Ovary (tissue), 7 donors: ENCODE measurements at regions not wholly inside any gene's neighbourhood (a gene's known extent, or its start where the extent isn't known, plus 50 kb on each side); places are given as distances from the start of the nearest gene placed in this dataset.
"Not testable (repeated sequence)": the region's sequence is repeated elsewhere in the genome, so short reads cannot be mapped to it uniquely, and the experiment has no call there.

Experiments used
- DNase-seq, 5 donors: peaks; one replicate each; pipeline ENCODE4 v3.0.0-alpha.2; 2019 to 2020
- H3K27ac ChIP-seq, 2 donors: fragments of 200-600 bp; one replicate each; pipeline versions ENCODE4 v1.5.1 to v1.8.0; 2019 to 2022
- H3K27me3 ChIP-seq: fragments of 200-600 bp; one replicate; pipeline ENCODE4 v1.8.0; 2022
- H3K36me3 ChIP-seq: fragments of 200-600 bp; sonication (generic); one replicate; pipeline ENCODE4 v1.5.1; 2019
- H3K4me1 ChIP-seq: one replicate; pipeline ENCODE4 v1.8.1; 2013; ENCODE audit warnings: mild to moderate bottlenecking, moderate library complexity; ENCODE audit not compliant: insufficient read depth
- H3K4me3 ChIP-seq: fragments of 200-600 bp; sonication (generic); one replicate; pipeline ENCODE4 v1.5.1; 2017
- H3K9me3 ChIP-seq, 2 donors: fragments of 200-600 bp in 1 of 2; sonication (generic) in 1 of 2; one replicate each; pipeline versions ENCODE4 v1.5.1 to v1.8.1; 2013 to 2019; ENCODE audit warnings: mild to moderate bottlenecking in 1 of 2, moderate library complexity in 1 of 2
- EP300 ChIP-seq: sonication (generic); formaldehyde crosslinking; IDR thresholded peaks from one replicate; pipeline ENCODE4 v1.6.1; 2017; ENCODE audit warnings: antibody characterized with exemption
- POLR2A ChIP-seq: fragments of 450-650 bp; IDR thresholded peaks from one replicate; pipeline ENCODE4 v1.6.1; 2017; ENCODE audit warnings: antibody characterized with exemption, mild to moderate bottlenecking, moderate library complexity
- WGBS, 3 donors: extraction: QIAGEN DNeasy Blood & Tissue Kit in 1 of 3; methylation state at CpG; one replicate each; pipeline versions ENCODE4 v1.1.5 to v1.1.7; 2013 to 2017; 5-methylcytosine and 5-hydroxymethylcytosine counted together
- intact Hi-C, 4 donors: fragments of 100-400 bp; cut with DNase I; formaldehyde crosslinking; loops; one replicate each; pipeline versions ENCODE4 v1.11.0 to v1.15.1; 2022 to 2023
- TF ChIP-seq, protein P1 (sequence below), 3 donors: fragments of 450-650 bp in 2 of 3; fragments of 200-600 bp in 1 of 3; IDR thresholded peaks; one replicate each; pipeline versions ENCODE4 v1.5.1 to v1.8.0; 2016 to 2022; ENCODE audit warnings: antibody characterized with exemption in 3 of 3, mild to moderate bottlenecking in 1 of 3
- donor health status: DM: no; HTN: no; CAD: no; lungs with moderate emphysema.
- donor health status: DM: no; HTN: no; CAD: no.
- donor health status: Bipolar disorder and iron deficiency.
- donor health status: DM: no; HTN: no; CAD: no.
- donor health status: DM: yes; HTN: yes; CAD: no.

DNA sequence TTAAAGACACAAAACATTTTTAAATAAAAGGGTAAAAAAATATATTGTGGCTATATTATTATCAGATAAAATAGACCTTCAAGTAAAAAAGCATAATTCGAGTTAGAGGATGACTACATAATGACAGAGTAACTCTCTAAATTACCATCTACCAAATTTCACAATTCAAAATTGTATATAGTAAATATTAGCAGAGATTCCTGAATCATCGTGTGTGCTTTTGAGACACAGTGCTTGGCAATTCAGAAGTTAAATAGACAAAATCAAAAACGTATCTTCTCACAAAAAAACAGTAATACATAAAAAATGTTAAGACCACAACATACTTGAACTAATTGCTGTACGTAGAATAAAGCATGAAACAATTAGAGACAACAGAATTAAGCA, 110.4 kb downstream of the AHR start:
- no peak for TF ChIP-seq POLR2A
- TF ChIP-seq EP300: no peak
- TF ChIP-seq, protein P1, sequence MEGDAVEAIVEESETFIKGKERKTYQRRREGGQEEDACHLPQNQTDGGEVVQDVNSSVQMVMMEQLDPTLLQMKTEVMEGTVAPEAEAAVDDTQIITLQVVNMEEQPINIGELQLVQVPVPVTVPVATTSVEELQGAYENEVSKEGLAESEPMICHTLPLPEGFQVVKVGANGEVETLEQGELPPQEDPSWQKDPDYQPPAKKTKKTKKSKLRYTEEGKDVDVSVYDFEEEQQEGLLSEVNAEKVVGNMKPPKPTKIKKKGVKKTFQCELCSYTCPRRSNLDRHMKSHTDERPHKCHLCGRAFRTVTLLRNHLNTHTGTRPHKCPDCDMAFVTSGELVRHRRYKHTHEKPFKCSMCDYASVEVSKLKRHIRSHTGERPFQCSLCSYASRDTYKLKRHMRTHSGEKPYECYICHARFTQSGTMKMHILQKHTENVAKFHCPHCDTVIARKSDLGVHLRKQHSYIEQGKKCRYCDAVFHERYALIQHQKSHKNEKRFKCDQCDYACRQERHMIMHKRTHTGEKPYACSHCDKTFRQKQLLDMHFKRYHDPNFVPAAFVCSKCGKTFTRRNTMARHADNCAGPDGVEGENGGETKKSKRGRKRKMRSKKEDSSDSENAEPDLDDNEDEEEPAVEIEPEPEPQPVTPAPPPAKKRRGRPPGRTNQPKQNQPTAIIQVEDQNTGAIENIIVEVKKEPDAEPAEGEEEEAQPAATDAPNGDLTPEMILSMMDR (IDR thresholded peaks at IDR 0.05): no peak
- Histone ChIP-seq H3K4me1 (no peaks in the 10 kb centered on the region), H3K4me3 (no peak overlapping the region), H3K9me3 (no peaks in the 10 kb centered on the region), H3K36me3 (no peaks in the 10 kb centered on the region), H3K27me3 (no peaks in the 10 kb centered on the region), H3K27ac (no peak overlapping the region)
- DNase-seq: no peak
- intact Hi-C loops: no loop called here
- 72 to 80% (median 76%) methylated on average over 4 of the region's 4 CpGs for WGBS, 3 donors

DNA sequence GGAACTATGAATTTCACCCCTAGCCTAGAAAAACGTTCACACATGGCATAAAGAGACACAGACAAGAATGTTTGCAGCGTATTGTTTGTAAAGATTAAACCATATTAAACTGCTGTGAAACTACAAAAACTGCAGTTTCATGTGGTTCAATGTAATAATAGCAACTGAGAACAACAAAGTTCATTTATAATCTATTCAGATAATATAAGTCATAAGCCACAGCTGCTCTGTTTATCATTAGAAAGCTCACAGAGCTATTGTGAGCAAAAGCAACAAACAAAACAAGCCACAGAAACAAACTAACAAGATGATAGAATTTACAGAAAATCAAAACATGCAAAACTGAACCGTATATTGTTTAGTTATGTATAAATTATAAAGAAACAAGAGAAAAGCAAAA, 113.5 kb downstream of the AHR start:
- intact Hi-C loops: no loop called here
- Histone ChIP-seq H3K27ac (no peak overlapping the region), H3K9me3 (no peaks in the 10 kb centered on the region), H3K4me1 (no peaks in the 10 kb centered on the region), H3K4me3 (no peak overlapping the region), H3K36me3 (no peaks in the 10 kb centered on the region), H3K27me3 (no peaks in the 10 kb centered on the region)
- no peak for DNase-seq
- 25 to 44% (median 34%) methylated on average over 3 of the region's 3 CpGs for WGBS, 3 donors
- TF ChIP-seq, protein P1 (IDR thresholded peaks at IDR 0.05): no peak
- TF ChIP-seq POLR2A (no peak), EP300 (no peak)

DNA sequence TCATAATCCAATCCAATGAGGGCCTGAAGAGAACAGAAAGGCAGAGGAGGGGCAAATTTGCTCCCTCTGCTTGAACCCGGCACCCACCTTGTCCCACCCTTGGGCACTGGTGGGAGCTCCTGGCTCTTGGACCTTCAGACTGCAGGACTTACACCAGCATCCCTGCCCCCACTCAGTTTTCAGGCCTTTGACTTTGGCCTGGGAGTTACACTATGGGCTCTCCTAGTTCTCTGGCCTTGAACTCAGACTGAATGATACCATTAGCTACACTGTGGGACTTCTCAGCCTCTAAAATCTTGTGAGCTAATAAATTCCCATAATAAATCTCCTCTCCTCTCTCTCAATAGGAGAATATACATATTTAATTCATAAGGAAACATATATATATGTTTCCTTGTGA, 114.4 kb downstream of the AHR start:
- no peaks in the 10 kb centered on the region for H3K9me3 ChIP-seq
- intact Hi-C loops: no loop called here
- H3K27ac ChIP-seq: no peak overlapping the region
- TF ChIP-seq EP300 (no peak), POLR2A (no peak)
- TF ChIP-seq, protein P1 (IDR thresholded peaks at IDR 0.05): no peak
- 90 to 100% (median 94%) methylated on average over 1 of the region's 1 CpG for WGBS, 3 donors
- H3K36me3 ChIP-seq: no peaks in the 10 kb centered on the region
- no peak overlapping the region for H3K4me3 ChIP-seq
- no peak for DNase-seq
- H3K4me1 ChIP-seq: no peaks in the 10 kb centered on the region
- H3K27me3 ChIP-seq: no peaks in the 10 kb centered on the region

DNA sequence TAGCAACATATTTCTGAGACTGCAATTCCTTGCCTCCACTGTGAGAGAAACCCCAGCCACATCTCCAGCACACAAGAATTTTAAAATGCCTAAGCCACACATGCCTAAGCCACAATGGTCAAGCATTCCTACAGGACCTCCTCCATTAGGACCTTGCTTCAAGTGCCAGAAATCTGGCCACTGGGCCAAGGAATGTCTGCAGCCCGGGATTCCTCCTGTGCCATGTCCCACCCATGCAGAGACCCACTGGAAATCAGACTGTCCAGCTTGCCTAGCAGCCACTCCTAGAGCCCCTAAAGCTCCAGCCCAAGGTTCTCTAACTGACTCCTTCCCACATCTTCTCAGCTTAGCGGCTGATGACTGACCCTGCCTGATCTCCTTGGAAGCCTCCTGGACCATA, 117.5 kb downstream of the AHR start:
- 93 to 97% (median 94%) methylated on average over 2 of the region's 2 CpGs for WGBS, 3 donors
- no peak for TF ChIP-seq EP300
- no peak for TF ChIP-seq POLR2A
- TF ChIP-seq, protein P1 (IDR thresholded peaks at IDR 0.05): no peak
- Histone ChIP-seq H3K36me3 (no peaks in the 10 kb centered on the region), H3K27ac (no peak overlapping the region), H3K27me3 (no peaks in the 10 kb centered on the region), H3K9me3 (no peaks in the 10 kb centered on the region), H3K4me3 (no peak overlapping the region), H3K4me1 (no peaks in the 10 kb centered on the region)
- intact Hi-C loops: no loop called here
- DNase-seq: no peak

DNA sequence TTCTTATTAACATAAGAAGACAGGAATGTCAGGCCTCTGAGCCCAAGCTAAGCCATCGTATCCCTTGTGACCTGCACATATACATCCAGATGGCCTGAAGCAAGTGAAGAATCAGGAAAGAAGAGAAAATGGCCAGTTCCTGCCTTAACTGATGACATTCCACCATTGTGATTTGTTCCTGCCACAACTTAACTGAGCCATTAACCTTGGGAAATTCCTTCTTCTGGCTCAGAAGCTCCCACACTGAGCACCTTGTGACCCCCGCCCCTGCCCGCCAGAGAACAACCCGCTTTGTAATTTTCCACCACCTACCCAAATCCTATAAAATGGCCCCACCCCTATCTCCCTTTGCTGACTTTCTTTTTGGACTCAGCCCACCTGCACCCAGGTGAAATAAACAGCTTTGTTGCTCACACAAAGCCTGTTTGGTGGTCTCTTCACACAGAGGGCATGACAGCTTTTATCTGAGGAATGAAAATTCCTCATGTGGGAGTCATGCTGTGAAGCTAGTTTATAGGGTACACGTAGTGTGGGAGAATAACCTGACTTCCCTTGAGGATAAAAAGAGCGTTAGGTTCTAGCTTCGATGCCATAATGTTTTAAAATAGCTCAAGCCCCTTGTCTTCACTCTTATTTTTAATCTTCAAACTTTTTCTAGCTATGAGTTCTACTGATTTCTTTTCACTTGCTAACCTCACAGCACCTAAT, 122.0 kb downstream of the AHR start:
- DNase-seq, H3K4me1 ChIP-seq, H3K27ac ChIP-seq, H3K4me3 ChIP-seq, intact Hi-C loops, H3K36me3 ChIP-seq, H3K9me3 ChIP-seq, H3K27me3 ChIP-seq: not testable (repeated sequence)
- 55 to 63% (median 58%) methylated on average over 7 of the region's 7 CpGs for WGBS, 3 donors
